Upper lobe of left lung (tissue), 4 donors: ENCODE measurements at regions not wholly inside any gene's neighbourhood (a gene's known extent, or its start where the extent isn't known, plus 50 kb on each side); places are given as distances from the start of the nearest gene placed in this dataset.

Experiments
- EP300 ChIP-seq, 4 donors: sonication (generic); formaldehyde crosslinking; IDR thresholded peaks; one replicate each; pipeline ENCODE4 v1.5.1; 2017; ENCODE audit warnings: antibody characterized with exemption in 4 of 4, control low read depth in 2 of 4
- POLR2A ChIP-seq, 4 donors: fragments of 450-650 bp; IDR thresholded peaks; one replicate each; pipeline ENCODE4 v1.5.1; 2016 to 2017; ENCODE audit warnings: antibody characterized with exemption in 4 of 4, mild to moderate bottlenecking in 2 of 4
- POLR2AphosphoS5 ChIP-seq, 2 donors: sonication (generic); formaldehyde crosslinking; IDR thresholded peaks; one replicate each; pipeline ENCODE4 v1.5.1; 2017; ENCODE audit warnings: antibody characterized with exemption in 2 of 2
- TF ChIP-seq, protein P1 (sequence below), 6 experiments: fragments of 450-650 bp in 4 of 6; fragments of 200-600 bp in 2 of 6; sonication (generic) in 2 of 6; IDR thresholded peaks; one replicate each; pipeline ENCODE4 v1.5.1; 2016 to 2019; ENCODE audit warnings: antibody characterized with exemption in 6 of 6

DNA sequence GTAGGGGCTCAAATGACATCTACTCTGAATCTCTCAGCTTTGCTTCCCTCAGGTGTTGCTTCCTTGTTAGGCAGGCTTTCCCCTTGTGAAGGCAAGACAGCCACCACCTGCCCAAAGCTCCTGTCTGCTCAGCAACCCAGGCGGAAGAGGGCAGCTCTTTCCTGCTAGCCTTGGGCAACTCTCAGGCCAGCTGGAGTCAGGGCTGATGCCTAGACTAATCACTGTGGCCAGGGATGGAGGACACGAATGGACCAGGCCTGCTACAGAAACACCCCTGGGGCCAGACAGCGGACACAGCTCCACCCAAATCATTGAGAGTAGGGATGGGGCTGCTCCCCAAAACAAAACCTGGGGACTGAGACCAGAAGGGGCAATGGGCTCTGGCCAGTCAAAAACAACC, 138.0 kb downstream of the MTX3 start:
- TF ChIP-seq, protein P1, sequence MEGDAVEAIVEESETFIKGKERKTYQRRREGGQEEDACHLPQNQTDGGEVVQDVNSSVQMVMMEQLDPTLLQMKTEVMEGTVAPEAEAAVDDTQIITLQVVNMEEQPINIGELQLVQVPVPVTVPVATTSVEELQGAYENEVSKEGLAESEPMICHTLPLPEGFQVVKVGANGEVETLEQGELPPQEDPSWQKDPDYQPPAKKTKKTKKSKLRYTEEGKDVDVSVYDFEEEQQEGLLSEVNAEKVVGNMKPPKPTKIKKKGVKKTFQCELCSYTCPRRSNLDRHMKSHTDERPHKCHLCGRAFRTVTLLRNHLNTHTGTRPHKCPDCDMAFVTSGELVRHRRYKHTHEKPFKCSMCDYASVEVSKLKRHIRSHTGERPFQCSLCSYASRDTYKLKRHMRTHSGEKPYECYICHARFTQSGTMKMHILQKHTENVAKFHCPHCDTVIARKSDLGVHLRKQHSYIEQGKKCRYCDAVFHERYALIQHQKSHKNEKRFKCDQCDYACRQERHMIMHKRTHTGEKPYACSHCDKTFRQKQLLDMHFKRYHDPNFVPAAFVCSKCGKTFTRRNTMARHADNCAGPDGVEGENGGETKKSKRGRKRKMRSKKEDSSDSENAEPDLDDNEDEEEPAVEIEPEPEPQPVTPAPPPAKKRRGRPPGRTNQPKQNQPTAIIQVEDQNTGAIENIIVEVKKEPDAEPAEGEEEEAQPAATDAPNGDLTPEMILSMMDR (IDR thresholded peaks at IDR 0.05) = no peak
- TF ChIP-seq POLR2A (IDR thresholded peaks at IDR 0.05) (no peak), POLR2AphosphoS5 (IDR thresholded peaks at IDR 0.05) (no peak), EP300 (IDR thresholded peaks at IDR 0.05) (no peak)
